ENCODE measurements at regions not wholly inside any gene's neighbourhood (a gene's known extent, or its start where the extent isn't known, plus 50 kb on each side); places are given as distances from the start of the nearest gene placed in this dataset.

DNA sequence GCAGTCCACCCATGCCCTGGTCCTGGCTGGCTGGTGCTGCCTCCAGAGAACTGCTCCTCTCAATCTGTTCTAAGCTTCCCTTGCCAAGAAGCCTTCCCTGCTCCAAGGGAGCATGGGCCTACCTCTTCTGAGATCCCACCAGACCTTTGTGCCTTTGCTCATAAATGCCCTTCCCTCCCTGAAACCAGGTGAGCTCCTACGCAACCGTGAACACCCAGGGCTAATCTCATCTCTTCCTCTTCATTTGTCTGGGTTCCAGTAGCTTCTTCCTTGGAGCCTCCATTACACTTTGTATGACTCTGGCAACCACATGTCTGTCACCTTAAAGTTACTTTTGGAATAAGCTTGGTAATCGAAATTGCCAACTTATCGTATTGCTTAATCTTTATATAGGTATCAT, 270.6 kb downstream of the PBX3 start:
- ATAC-seq (ENCODE audit: low read depth) (no peak), DNase-seq (ENCODE audit: low spot score in 2 of 2) (no peak)
- no peaks in the 10 kb centered on the region for H3K36me3 Mint-ChIP-seq
- H3K4me1 Mint-ChIP-seq, result no peaks in the 10 kb centered on the region
- no peak overlapping the region for H3K27ac Mint-ChIP-seq
- no peaks in the 10 kb centered on the region for H3K9me3 Mint-ChIP-seq
- peaks cover 14% of the 10 kb centered on the region for H3K27me3 Mint-ChIP-seq
- H3K4me3 Mint-ChIP-seq, result no peak overlapping the region

DNA sequence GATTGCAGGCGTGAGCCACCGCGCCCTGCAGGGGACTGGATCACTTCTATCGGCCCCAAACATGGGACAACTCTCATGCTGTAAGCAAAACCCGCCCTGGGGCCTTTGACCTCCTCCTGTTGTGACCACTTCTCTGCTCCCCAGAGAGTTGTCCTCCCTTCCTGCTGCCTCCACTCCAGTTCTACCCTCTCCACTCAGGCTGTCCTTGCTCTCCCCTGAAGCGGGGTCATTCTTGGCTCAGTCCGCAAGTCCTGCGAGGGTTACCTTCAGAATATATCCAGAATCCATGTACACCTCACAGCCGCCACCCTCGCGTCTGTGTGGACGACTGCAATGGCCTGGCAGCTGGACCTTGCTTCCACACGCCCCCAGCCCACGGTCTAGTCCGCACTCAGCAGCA, 273.7 kb downstream of the PBX3 start:
- no peak overlapping the region for H3K27ac Mint-ChIP-seq

DNA sequence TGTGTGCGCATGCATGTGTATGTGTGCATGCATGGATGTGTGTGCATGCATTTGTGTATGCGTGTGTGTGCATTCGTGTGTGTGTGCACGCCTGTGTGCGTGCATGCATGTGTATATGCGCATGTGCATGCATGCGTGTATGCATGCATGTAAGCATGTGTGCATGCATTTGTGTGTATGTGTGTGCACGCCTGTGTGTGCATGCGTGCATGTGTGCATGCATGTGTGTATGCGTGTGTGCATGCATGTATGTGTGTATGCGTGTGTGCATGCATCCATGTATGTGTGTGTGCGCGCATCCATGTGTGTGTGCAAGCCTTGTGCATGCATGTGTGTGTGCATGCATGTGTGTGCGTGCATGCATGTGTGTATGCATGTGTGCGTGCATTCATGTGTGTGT, 276.8 kb downstream of the PBX3 start:
- Mint-ChIP-seq H3K4me1 (peaks cover 3% of the 10 kb centered on the region), H3K27ac (no peak overlapping the region)

More for the DNA sequence above, 273.7 kb downstream of the PBX3 start:
- peaks cover 6% of the 10 kb centered on the region for H3K27me3 Mint-ChIP-seq
- no peaks in the 10 kb centered on the region for H3K4me1 Mint-ChIP-seq
- ATAC-seq (ENCODE audit: low read depth) (no peak), DNase-seq (ENCODE audit: low spot score in 2 of 2) (no peak)
- H3K36me3 Mint-ChIP-seq, result no peaks in the 10 kb centered on the region
- no peaks in the 10 kb centered on the region for H3K9me3 Mint-ChIP-seq
- H3K4me3 Mint-ChIP-seq, result no peak overlapping the region

DNA sequence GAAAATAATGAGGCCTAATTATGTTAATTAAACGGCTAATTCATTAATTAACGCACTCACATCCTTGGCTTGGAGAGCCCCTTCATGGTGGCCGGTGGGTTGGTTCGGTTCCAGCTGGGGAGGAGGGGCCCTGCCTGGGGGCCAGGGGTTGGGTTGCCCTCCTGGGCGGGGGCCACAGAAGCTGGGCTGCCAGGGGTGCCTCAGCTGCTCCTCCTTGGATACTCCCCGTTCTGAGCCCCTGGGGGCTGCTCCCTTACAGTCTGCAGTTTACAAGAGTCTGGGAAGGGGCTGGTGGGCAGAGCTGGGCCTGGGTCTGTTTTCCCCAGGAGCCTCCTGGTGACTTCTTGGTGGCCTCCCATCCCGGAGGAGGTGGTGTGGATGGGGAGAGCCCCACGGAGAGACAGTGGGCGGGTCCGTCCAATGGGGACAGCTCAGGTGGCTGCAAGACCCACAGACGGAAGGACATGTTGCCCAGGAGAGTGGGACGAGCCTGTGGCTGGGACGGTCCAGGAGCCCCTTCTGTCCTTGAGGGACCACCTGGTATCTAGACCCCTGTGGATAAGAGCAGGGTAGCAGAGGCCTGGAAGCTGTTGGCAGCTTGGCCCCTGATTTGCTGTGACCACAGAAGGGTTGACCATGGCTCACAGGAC, 277.5 kb downstream of the PBX3 start:
- ATAC-seq (ENCODE audit: low read depth), result no peak
- DNase-seq (ENCODE audit: low spot score in 2 of 2), result no peak
- H3K4me3 Mint-ChIP-seq, result no peak overlapping the region
- no peaks in the 10 kb centered on the region for H3K9me3 Mint-ChIP-seq
- H3K27ac Mint-ChIP-seq, result no peak overlapping the region
- H3K36me3 Mint-ChIP-seq, result no peaks in the 10 kb centered on the region
- H3K4me1 Mint-ChIP-seq, result peaks cover 3% of the 10 kb centered on the region
- H3K27me3 Mint-ChIP-seq, result peaks cover 8% of the 10 kb centered on the region

More for the DNA sequence above, 276.8 kb downstream of the PBX3 start:
- Mint-ChIP-seq H3K4me3 (no peak overlapping the region), H3K9me3 (no peaks in the 10 kb centered on the region), H3K27me3 (peaks cover 8% of the 10 kb centered on the region), H3K36me3 (no peaks in the 10 kb centered on the region)
- DNase-seq (ENCODE audit: low spot score in 2 of 2) (no peak), ATAC-seq (ENCODE audit: low read depth) (no peak)

DNA sequence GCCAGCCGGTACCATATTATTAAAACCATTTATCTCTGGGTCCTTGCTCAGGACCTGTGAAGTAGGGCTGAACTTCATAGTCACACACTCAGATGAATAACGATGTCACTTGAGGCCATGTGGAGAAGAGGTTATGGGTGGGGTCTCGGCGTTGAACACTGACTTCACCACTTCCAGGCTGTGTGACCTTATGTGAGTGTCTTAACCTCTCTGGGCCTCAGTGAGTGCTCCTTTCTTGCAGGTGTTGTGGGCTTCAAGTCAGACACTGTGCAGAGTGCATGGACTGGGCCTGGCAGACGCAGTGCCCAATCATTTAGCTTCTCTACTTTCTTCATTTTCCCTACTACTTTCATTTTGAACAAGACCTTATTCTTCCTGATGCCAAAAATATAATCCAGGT, 278.8 kb downstream of the PBX3 start:
- H3K9me3 Mint-ChIP-seq, result no peaks in the 10 kb centered on the region
- no peaks in the 10 kb centered on the region for H3K36me3 Mint-ChIP-seq
- H3K4me3 Mint-ChIP-seq, result no peak overlapping the region
- peaks cover 8% of the 10 kb centered on the region for H3K27me3 Mint-ChIP-seq
- DNase-seq (ENCODE audit: low spot score in 2 of 2) (no peak), ATAC-seq (ENCODE audit: low read depth) (no peak)
- H3K4me1 Mint-ChIP-seq, result peaks cover 3% of the 10 kb centered on the region
- no peak overlapping the region for H3K27ac Mint-ChIP-seq

DNA sequence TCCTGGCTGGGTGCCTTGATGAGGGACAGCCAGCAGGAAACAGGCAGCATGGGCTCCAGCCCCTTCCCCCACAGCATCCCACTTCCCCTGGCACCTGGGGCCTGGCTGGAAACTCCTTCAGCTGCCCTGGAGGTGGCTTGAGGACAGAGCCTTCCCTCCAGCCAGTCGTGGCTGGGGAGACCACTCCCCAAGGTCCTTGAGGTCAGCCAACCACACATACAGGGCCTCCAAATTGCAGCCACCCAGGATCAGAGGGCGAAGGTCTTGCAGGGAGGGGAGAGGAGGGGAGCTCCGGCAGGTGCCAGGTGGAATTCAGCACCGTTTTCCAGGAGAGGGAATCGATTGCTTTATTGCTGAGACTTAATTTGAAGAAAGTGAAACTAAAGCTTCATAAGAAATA, 280.4 kb downstream of the PBX3 start:
- Mint-ChIP-seq H3K27me3 (peaks cover 6% of the 10 kb centered on the region), H3K9me3 (no peaks in the 10 kb centered on the region), H3K27ac (no peak overlapping the region), H3K4me3 (no peak overlapping the region), H3K4me1 (peaks cover 3% of the 10 kb centered on the region), H3K36me3 (no peaks in the 10 kb centered on the region)
- DNase-seq (ENCODE audit: low spot score in 2 of 2) (no peak), ATAC-seq (ENCODE audit: low read depth) (no peak)

DNA sequence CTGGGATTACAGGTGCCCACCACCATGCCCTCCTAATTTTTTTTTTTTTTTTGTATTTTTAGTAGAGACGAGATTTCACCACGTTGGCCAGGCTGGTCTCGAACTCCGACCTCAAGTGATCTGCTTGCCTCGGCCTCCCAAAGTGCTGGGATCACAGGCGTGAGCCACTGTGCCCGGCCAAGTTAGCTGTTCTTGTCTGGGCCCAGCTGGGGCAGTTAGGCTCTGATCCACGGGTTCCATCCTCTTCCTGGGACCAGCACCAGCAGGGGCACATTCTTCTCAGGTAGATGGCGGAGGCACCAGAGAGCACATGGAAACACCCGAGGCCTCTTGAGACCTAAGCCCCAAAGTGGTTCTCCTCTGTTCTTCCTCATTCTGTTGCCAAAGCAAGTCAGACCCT, 281.6 kb downstream of the PBX3 start:
- no peak overlapping the region for H3K27ac Mint-ChIP-seq
- no peak overlapping the region for H3K4me3 Mint-ChIP-seq
- no peaks in the 10 kb centered on the region for H3K36me3 Mint-ChIP-seq
- H3K4me1 Mint-ChIP-seq, result peaks cover 3% of the 10 kb centered on the region
- ATAC-seq (ENCODE audit: low read depth) (no peak), DNase-seq (ENCODE audit: low spot score in 2 of 2) (no peak)
- H3K27me3 Mint-ChIP-seq, result peaks cover 11% of the 10 kb centered on the region
- no peaks in the 10 kb centered on the region for H3K9me3 Mint-ChIP-seq

DNA sequence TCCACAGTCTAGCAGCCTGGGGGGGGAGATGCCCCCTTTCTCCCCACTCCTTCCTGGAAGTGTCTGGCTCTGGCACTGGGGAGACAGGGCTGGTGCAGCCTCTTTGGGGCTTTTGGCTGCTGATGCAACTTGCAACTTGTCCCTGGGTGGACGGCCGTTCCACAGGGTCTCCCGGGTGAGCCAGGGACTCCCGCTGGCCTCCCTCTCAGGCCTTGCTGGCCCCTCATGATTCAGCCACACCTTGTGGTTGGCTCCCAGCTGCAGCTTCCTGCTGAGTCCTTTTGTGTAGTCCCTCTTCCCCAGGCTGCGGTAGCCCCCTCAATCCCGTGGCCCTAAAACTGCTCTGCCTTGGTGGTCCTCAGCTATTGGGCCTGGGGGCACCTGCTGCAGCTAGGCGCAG, 283.5 kb downstream of the PBX3 start:
- Mint-ChIP-seq H3K27me3 (peaks cover 17% of the 10 kb centered on the region), H3K36me3 (no peaks in the 10 kb centered on the region), H3K27ac (no peak overlapping the region), H3K9me3 (no peaks in the 10 kb centered on the region), H3K4me3 (no peak overlapping the region), H3K4me1 (peaks cover 3% of the 10 kb centered on the region)
- DNase-seq (ENCODE audit: low spot score in 2 of 2) (no peak), ATAC-seq (ENCODE audit: low read depth) (no peak)

DNA sequence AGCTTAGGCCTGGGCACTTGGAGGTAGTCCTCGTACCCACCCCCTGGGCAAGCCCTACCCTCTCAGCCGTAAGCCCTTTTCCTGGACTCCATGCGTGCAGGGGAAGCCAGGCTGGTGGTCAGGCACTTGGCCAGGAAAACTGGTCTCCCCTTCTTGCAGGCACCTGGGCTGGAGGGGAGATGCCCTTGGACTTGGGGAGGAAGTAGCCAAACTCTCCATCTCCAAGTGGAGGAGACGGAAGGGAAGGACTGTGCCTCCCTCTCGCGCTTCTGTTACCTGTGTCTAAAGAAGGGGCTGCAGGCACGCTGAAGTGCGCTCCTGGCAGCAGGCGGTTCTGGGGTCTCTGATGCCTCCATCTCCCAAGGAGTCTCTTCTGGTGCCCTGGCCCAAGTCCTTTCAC, 283.9 kb downstream of the PBX3 start:
- Mint-ChIP-seq H3K27me3 (peaks cover 17% of the 10 kb centered on the region), H3K4me1 (peaks cover 3% of the 10 kb centered on the region), H3K27ac (no peak overlapping the region), H3K36me3 (no peaks in the 10 kb centered on the region), H3K9me3 (no peaks in the 10 kb centered on the region), H3K4me3 (no peak overlapping the region)
- DNase-seq (ENCODE audit: low spot score in 2 of 2) (no peak), ATAC-seq (ENCODE audit: low read depth) (no peak)

DNA sequence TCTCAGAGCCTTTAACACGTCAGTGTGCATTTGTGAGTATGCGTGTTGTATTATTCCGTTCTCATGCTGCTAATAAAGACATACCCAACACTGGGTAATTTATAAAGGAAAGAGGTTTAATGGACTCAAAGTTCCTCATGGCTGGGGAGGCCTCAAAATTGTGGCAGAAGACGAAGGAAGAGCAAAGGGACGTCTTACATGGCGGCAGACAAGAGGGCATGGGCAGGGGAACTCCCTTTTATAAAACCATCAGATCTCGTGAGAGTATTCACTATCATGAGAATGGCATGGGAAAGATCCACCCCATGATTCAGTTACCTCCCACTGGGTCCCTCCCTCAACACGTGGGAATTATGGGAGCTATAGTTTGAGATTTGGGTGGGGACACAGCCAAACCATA, 285.0 kb downstream of the PBX3 start:
- Mint-ChIP-seq H3K36me3 (no peaks in the 10 kb centered on the region), H3K4me1 (peaks cover 2% of the 10 kb centered on the region), H3K27ac (no peak overlapping the region), H3K27me3 (peaks cover 16% of the 10 kb centered on the region), H3K9me3 (no peaks in the 10 kb centered on the region), H3K4me3 (no peak overlapping the region)
- DNase-seq (ENCODE audit: low spot score in 2 of 2) (no peak), ATAC-seq (ENCODE audit: low read depth) (no peak)

DNA sequence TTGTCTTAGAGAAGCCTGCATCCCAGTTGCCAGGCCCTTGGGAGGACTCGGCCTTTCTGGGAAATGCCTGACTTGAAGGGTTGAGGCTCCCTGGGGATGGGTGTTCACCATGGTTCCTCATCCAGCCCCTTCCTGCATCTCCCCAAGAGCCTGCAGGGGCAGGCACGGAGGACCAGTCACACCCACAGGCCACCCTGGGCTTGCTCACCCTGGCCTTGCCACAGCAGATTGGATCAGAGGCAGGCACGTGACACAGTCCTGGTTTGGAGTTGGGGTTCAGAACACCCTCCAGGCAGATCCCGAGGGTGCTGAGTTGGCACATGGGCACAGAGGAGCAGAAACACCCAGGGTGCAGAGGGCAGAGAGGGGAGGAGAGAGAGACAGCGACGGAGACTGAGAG, 286.1 kb downstream of the PBX3 start:
- H3K4me1 Mint-ChIP-seq, result no peaks in the 10 kb centered on the region
- H3K36me3 Mint-ChIP-seq, result no peaks in the 10 kb centered on the region
- ATAC-seq (ENCODE audit: low read depth) (no peak), DNase-seq (ENCODE audit: low spot score in 2 of 2) (no peak)
- peaks cover 13% of the 10 kb centered on the region for H3K27me3 Mint-ChIP-seq
- no peak overlapping the region for H3K27ac Mint-ChIP-seq
- H3K9me3 Mint-ChIP-seq, result no peaks in the 10 kb centered on the region
- H3K4me3 Mint-ChIP-seq, result no peak overlapping the region

DNA sequence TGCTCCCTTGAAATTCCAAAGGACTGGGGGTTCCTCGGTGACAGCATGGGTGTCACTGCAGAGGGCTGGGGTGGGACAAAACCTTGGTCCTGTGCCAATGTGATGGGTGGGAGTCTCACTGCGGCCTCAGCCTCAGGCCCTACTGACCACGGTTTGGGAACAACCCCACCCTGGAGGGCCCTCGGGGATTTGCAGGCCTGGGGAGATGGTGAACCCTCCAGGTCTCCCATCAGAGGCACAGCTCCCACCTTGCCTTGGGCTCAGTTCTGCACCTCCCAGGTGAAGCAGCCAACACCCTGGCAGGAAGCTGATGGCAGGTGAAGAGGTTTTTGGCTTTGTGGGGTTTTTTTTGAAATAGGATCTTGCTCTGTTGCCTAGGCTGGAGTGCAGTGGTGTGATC, 286.8 kb downstream of the PBX3 start:
- no peaks in the 10 kb centered on the region for H3K9me3 Mint-ChIP-seq
- H3K27ac Mint-ChIP-seq, result no peak overlapping the region
- peaks cover 13% of the 10 kb centered on the region for H3K27me3 Mint-ChIP-seq
- no peak for ATAC-seq (ENCODE audit: low read depth)
- no peak overlapping the region for H3K4me3 Mint-ChIP-seq
- H3K36me3 Mint-ChIP-seq, result no peaks in the 10 kb centered on the region
- no peaks in the 10 kb centered on the region for H3K4me1 Mint-ChIP-seq
- DNase-seq (ENCODE audit: low spot score in 2 of 2), result no peak

DNA sequence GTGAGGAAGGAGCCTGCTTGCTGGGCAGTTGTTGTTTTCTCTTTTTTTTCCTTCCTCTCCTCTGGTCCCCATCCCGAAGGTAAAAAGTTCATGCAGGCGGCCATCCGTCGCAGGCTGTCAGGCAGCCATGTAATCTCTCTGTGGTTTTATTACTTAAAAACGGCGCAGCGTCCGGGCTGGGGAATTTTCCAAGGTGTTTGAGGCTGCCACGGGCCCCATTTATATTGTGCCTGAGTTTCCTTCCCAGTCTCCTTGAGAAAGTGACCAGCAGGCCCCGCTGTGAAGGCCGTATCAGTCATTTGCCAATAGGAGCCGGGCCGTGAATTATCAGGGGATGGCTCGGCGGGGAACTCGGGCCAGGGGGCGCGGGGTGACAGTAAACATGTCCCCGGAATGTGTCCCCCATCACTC, 289.7 kb downstream of the PBX3 start:
- H3K4me1 Mint-ChIP-seq, result no peaks in the 10 kb centered on the region
- DNase-seq (ENCODE audit: low spot score in 2 of 2) (no peak), ATAC-seq (ENCODE audit: low read depth) (no peak)
- H3K4me3 Mint-ChIP-seq, result no peak overlapping the region
- no peaks in the 10 kb centered on the region for H3K36me3 Mint-ChIP-seq
- H3K27me3 Mint-ChIP-seq, result peaks cover 16% of the 10 kb centered on the region
- H3K27ac Mint-ChIP-seq, result no peak overlapping the region
- peaks cover 4% of the 10 kb centered on the region for H3K9me3 Mint-ChIP-seq

DNA sequence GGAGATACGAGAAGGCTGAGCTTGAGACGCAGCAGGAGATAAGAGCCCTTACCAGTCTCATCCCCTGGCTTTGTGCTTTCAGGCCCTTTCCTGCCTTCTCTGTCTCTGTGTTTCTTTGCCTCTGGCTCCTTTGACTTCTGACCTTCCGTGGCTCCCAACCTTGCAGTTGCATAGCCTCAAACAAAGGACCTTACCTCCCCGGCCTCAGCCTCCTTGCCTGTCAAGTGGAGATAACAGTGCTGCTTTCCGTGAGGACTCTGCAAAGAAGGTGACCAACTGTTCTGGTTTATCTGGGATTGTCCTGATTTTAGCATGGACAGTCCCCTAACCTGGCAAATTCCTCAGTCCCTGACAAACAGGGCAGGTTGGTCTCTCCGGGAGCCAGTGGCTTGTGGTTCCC, 287.8 kb upstream of the MVB12B start:
- H3K36me3 Mint-ChIP-seq, result peaks cover 2% of the 10 kb centered on the region
- no peak overlapping the region for H3K4me3 Mint-ChIP-seq
- ATAC-seq (ENCODE audit: low read depth) (no peak), DNase-seq (ENCODE audit: low spot score in 2 of 2) (no peak)
- peaks cover 6% of the 10 kb centered on the region for H3K9me3 Mint-ChIP-seq
- no peak overlapping the region for H3K27ac Mint-ChIP-seq
- H3K4me1 Mint-ChIP-seq, result no peaks in the 10 kb centered on the region
- peaks cover 11% of the 10 kb centered on the region for H3K27me3 Mint-ChIP-seq

DNA sequence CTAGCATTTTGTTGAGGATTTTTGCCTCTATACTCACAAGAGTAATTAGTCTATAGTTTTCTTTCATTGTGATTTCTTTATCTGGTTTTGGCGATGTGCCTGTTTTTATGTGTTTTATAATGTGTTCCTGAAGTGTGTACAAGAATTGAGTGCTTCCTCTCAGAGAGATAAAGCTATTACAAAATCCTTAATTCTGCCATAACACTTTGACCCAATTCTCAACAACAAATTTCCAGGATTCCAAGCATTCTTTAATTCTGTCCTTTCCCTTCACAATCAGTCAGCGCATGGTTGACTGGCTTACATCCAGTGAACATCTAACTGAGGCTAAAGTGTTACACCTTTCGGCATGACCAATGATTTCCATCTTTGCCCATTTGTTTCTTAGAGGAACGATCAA, 282.9 kb upstream of the MVB12B start:
- no peaks in the 10 kb centered on the region for H3K4me1 Mint-ChIP-seq
- H3K36me3 Mint-ChIP-seq, result peaks cover 4% of the 10 kb centered on the region
- H3K4me3 Mint-ChIP-seq, result no peak overlapping the region
- DNase-seq (ENCODE audit: low spot score in 2 of 2) (no peak), ATAC-seq (ENCODE audit: low read depth) (no peak)
- H3K9me3 Mint-ChIP-seq, result peaks cover 15% of the 10 kb centered on the region
- H3K27me3 Mint-ChIP-seq, result peaks cover 19% of the 10 kb centered on the region
- no peak overlapping the region for H3K27ac Mint-ChIP-seq

All from memory B cell (primary cell).